ENCODE measurements at regions not wholly inside any gene's neighbourhood (a gene's known extent, or its start where the extent isn't known, plus 50 kb on each side); places are given as distances from the start of the nearest gene placed in this dataset.
A peak's percentile ranks its signal among the peaks of the same experiment; 100 is the strongest.

GRCh38 chr2:147464737-147465357 is 380.0 kb upstream of the ACVR2A start:
- no peaks in the 10 kb centered on the region for H3K36me3 ChIP-seq

GRCh38 chr2:147463881-147464520 is 380.8 kb upstream of the ACVR2A start:
- peaks cover 72% of the 10 kb centered on the region for H3K27me3 ChIP-seq
- no peak for TF ChIP-seq CTCF (IDR thresholded peaks at IDR 0.05; ENCODE audit: low read depth, low read length)
- H3K36me3 ChIP-seq: no peaks in the 10 kb centered on the region
- no peak overlapping the region for H3K27ac ChIP-seq
- no peak for DNase-seq (ENCODE audit: low read depth in 1 of 2, low spot score in 1 of 2)
- H3K9me3 ChIP-seq (ENCODE audit: low read depth): no peaks in the 10 kb centered on the region
- H3K4me3 ChIP-seq: no peak overlapping the region
- no peaks in the 10 kb centered on the region for H3K4me1 ChIP-seq (ENCODE audit: low read depth)

More at GRCh38 chr2:147464737-147465357, 380.0 kb upstream of the ACVR2A start:
- TF ChIP-seq CTCF (IDR thresholded peaks at IDR 0.05; ENCODE audit: low read depth, low read length): no peak
- Histone ChIP-seq H3K4me3 (no peak overlapping the region), H3K9me3 (ENCODE audit: low read depth) (no peaks in the 10 kb centered on the region), H3K4me1 (ENCODE audit: low read depth) (no peaks in the 10 kb centered on the region), H3K27ac (no peak overlapping the region), H3K27me3 (peaks cover 72% of the 10 kb centered on the region)
- DNase-seq (ENCODE audit: low read depth in 1 of 2, low spot score in 1 of 2): no peak

- H3K4me3 ChIP-seq: no peak overlapping the region
- peak in 1 of 2 donors; percentile 72 for DNase-seq (ENCODE audit: low read depth in 1 of 2, low spot score in 1 of 2)
- peaks cover 98% of the 10 kb centered on the region for H3K27me3 ChIP-seq
- no peaks in the 10 kb centered on the region for H3K4me1 ChIP-seq (ENCODE audit: low read depth)
- H3K9me3 ChIP-seq (ENCODE audit: low read depth): no peaks in the 10 kb centered on the region
- H3K36me3 ChIP-seq: no peaks in the 10 kb centered on the region
- no peak overlapping the region for H3K27ac ChIP-seq
- TF ChIP-seq CTCF (IDR thresholded peaks at IDR 0.05; ENCODE audit: low read depth, low read length): no peak
Observed at GRCh38 chr2:147460155-147460554, 384.7 kb upstream of the ACVR2A start.

- TF ChIP-seq CTCF (IDR thresholded peaks at IDR 0.05; ENCODE audit: low read depth, low read length): no peak
- no peaks in the 10 kb centered on the region for H3K4me1 ChIP-seq (ENCODE audit: low read depth)
- DNase-seq (ENCODE audit: low read depth in 1 of 2, low spot score in 1 of 2): peak in 1 of 2 donors; percentile 9
- H3K27ac ChIP-seq: no peak overlapping the region
- H3K4me3 ChIP-seq: no peak overlapping the region
- H3K36me3 ChIP-seq: no peaks in the 10 kb centered on the region
- H3K27me3 ChIP-seq: peaks cover 91% of the 10 kb centered on the region
- no peaks in the 10 kb centered on the region for H3K9me3 ChIP-seq (ENCODE audit: low read depth)
Observed at GRCh38 chr2:147456779-147457178, 388.1 kb upstream of the ACVR2A start.

GRCh38 chr2:147451902-147452515 is 392.8 kb upstream of the ACVR2A start:
- Histone ChIP-seq H3K27me3 (peaks cover 83% of the 10 kb centered on the region), H3K4me1 (ENCODE audit: low read depth) (no peaks in the 10 kb centered on the region), H3K9me3 (ENCODE audit: low read depth) (no peaks in the 10 kb centered on the region), H3K27ac (no peak overlapping the region), H3K4me3 (no peak overlapping the region), H3K36me3 (no peaks in the 10 kb centered on the region)
- no peak for TF ChIP-seq CTCF (IDR thresholded peaks at IDR 0.05; ENCODE audit: low read depth, low read length)
- peak in 1 of 2 donors; percentile 62 for DNase-seq (ENCODE audit: low read depth in 1 of 2, low spot score in 1 of 2)
